H9 (cell line): ENCODE measurements at regions not wholly inside any gene's neighbourhood (a gene's known extent, or its start where the extent isn't known, plus 50 kb on each side); places are given as distances from the start of the nearest gene placed in this dataset.

Experiments
- DNase-seq: peaks from one replicate; pipeline ENCODE4 v3.0.0-alpha.2; 2017
- H2AFZ ChIP-seq: one replicate; pipeline ENCODE4 v1.6.1; 2013; ENCODE audit warnings: mild to moderate bottlenecking, low read length, control low read depth, moderate library complexity
- H2AK5ac ChIP-seq: 2 replicates; pipeline ENCODE4 v1.6.1; 2013; ENCODE audit warnings: low read length, control low read depth, mixed read lengths; ENCODE audit not compliant: insufficient read length
- H2BK120ac ChIP-seq: one replicate; pipeline ENCODE4 v1.6.1; 2013; ENCODE audit warnings: low read depth, mild to moderate bottlenecking, low read length, control low read depth, inconsistent platforms; ENCODE audit not compliant: poor library complexity, severe bottlenecking
- H2BK12ac ChIP-seq: 2 replicates; pipeline ENCODE4 v1.6.1; 2013; ENCODE audit warnings: low read length, control low read depth, mixed read lengths, low read depth; ENCODE audit not compliant: insufficient read length
- H2BK15ac ChIP-seq: 2 replicates; pipeline ENCODE4 v1.6.1; 2013; ENCODE audit warnings: low read depth, low read length, control low read depth
- H2BK20ac ChIP-seq: one replicate; pipeline ENCODE4 v1.6.1; 2013; ENCODE audit warnings: low read depth, mild to moderate bottlenecking, low read length, control low read depth, inconsistent platforms; ENCODE audit not compliant: poor library complexity, severe bottlenecking
- H2BK5ac ChIP-seq: 2 replicates; pipeline ENCODE4 v1.6.1; 2013; ENCODE audit warnings: low read length, control low read depth, mixed read lengths; ENCODE audit not compliant: insufficient read length
- H3K14ac ChIP-seq: 2 replicates; pipeline ENCODE4 v1.6.1; 2013; ENCODE audit warnings: low read length, control low read depth; ENCODE audit not compliant: insufficient read depth
- H3K18ac ChIP-seq: 2 replicates; pipeline ENCODE4 v1.6.1; 2013; ENCODE audit warnings: low read depth, mild to moderate bottlenecking, mixed read lengths, low read length, control low read depth; ENCODE audit not compliant: insufficient read length
- H3K23ac ChIP-seq: 2 replicates; pipeline ENCODE4 v1.6.1; 2013; ENCODE audit warnings: low read length, control low read depth, mixed read lengths, low read depth; ENCODE audit not compliant: insufficient read length
- H3K23me2 ChIP-seq: 2 replicates; pipeline ENCODE4 v1.6.1; 2013; ENCODE audit warnings: low read depth, mild to moderate bottlenecking, mixed read lengths, low read length, control low read depth; ENCODE audit not compliant: insufficient read length, poor library complexity, severe bottlenecking
- H3K27ac ChIP-seq: 2 replicates; pipeline ENCODE4 v1.5.1; 2013; ENCODE audit warnings: low read length, control low read depth, mixed read lengths, low read depth; ENCODE audit not compliant: insufficient read length
- H3K27me3 ChIP-seq: 2 replicates; pipeline ENCODE4 v1.6.1; 2013; ENCODE audit warnings: low read length, control low read depth, inconsistent platforms; ENCODE audit not compliant: insufficient read depth
- H3K4ac ChIP-seq: 2 replicates; pipeline ENCODE4 v1.6.1; 2013; ENCODE audit warnings: low read depth, mild to moderate bottlenecking, control low read depth, inconsistent platforms, low read length, moderate library complexity
- H3K4me1 ChIP-seq: 2 replicates; pipeline ENCODE4 v1.6.1; 2013; ENCODE audit warnings: low read length, control low read depth, inconsistent platforms; ENCODE audit not compliant: insufficient read depth
- H3K4me2 ChIP-seq: 2 replicates; pipeline ENCODE4 v1.6.1; 2013; ENCODE audit warnings: low read length, control low read depth, mixed read lengths; ENCODE audit not compliant: insufficient read length, insufficient read depth
- H3K56ac ChIP-seq: 2 replicates; pipeline ENCODE4 v1.6.1; 2013; ENCODE audit warnings: low read depth, mild to moderate bottlenecking, mixed read lengths, low read length, control low read depth; ENCODE audit not compliant: insufficient read length
- H3K79me1 ChIP-seq: 2 replicates; pipeline ENCODE4 v1.6.1; 2013; ENCODE audit warnings: low read depth, mild to moderate bottlenecking, moderate library complexity, low read length, control low read depth, inconsistent platforms; ENCODE audit not compliant: insufficient read depth, poor library complexity, severe bottlenecking
- H3K79me2 ChIP-seq: 2 replicates; pipeline ENCODE4 v1.6.1; 2013; ENCODE audit warnings: low read length, control low read depth, inconsistent platforms; ENCODE audit not compliant: insufficient read depth
- H3K9ac ChIP-seq: 2 replicates; pipeline ENCODE4 v1.6.1; 2013; ENCODE audit warnings: low read length, control low read depth, mixed read lengths; ENCODE audit not compliant: insufficient read length; ENCODE audit errors: extremely low read depth
- H3K9me3 ChIP-seq: one replicate; pipeline ENCODE4 v1.6.1; 2013; ENCODE audit warnings: low read depth, low read length, inconsistent platforms; ENCODE audit not compliant: control insufficient read depth
- H3T11ph ChIP-seq: one replicate; pipeline ENCODE4 v1.6.1; 2013; ENCODE audit warnings: mild to moderate bottlenecking, low read length, control low read depth, inconsistent platforms
- H4K20me1 ChIP-seq: one replicate; pipeline ENCODE4 v1.6.1; 2013; ENCODE audit not compliant: control insufficient read depth, insufficient read length, insufficient read depth
- H4K5ac ChIP-seq: 2 replicates; pipeline ENCODE4 v1.6.1; 2013; ENCODE audit warnings: low read depth, mild to moderate bottlenecking, mixed read lengths, low read length, control low read depth; ENCODE audit not compliant: insufficient read length
- H4K8ac ChIP-seq: replicated peaks from 2 replicates; pipeline ENCODE4 v1.6.1; 2013; ENCODE audit warnings: low read length, control low read depth, mixed read lengths, low read depth; ENCODE audit not compliant: insufficient read length
- H4K91ac ChIP-seq: 2 replicates; pipeline ENCODE4 v1.6.1; 2013; ENCODE audit warnings: low read depth, mild to moderate bottlenecking, moderate library complexity, mixed read lengths, low read length, control low read depth; ENCODE audit not compliant: insufficient read length
- H3K27ac Mint-ChIP-seq, 3 experiments: 2 replicates in 2 of 3; 3 replicates in 1 of 3; pipeline ENCODE4 v1.8.0; 2020 to 2021; ENCODE audit warnings: mixed read lengths in 3 of 3, mild to moderate bottlenecking in 1 of 3, moderate library complexity in 1 of 3
- H3K27me3 Mint-ChIP-seq: 2 replicates; pipeline ENCODE4 v1.8.0; 2021; ENCODE audit warnings: low read depth, mild to moderate bottlenecking, moderate library complexity, mixed read lengths
- H3K36me3 Mint-ChIP-seq, 3 experiments: 2 replicates in 2 of 3; 3 replicates in 1 of 3; pipeline ENCODE4 v1.8.0; 2020 to 2021; ENCODE audit warnings: low read depth in 3 of 3, mixed read lengths in 3 of 3; ENCODE audit not compliant: insufficient read depth in 1 of 3
- H3K4me1 Mint-ChIP-seq, 2 experiments: 2 replicates each; pipeline ENCODE4 v1.8.0; 2020; ENCODE audit warnings: mixed read lengths in 2 of 2
- H3K4me3 Mint-ChIP-seq, 2 experiments: 2 replicates in 1 of 2; 3 replicates in 1 of 2; pipeline ENCODE4 v1.8.0; 2020 to 2021; ENCODE audit warnings: mild to moderate bottlenecking in 2 of 2, mixed read lengths in 2 of 2, moderate library complexity in 1 of 2
- H3K9me3 Mint-ChIP-seq, 2 experiments: 2 replicates in 1 of 2; 3 replicates in 1 of 2; pipeline ENCODE4 v1.8.0; 2020; ENCODE audit warnings: mild to moderate bottlenecking in 2 of 2, mixed read lengths in 2 of 2, moderate library complexity in 1 of 2
- WGBS: extraction: QIAGEN DNeasy Blood & Tissue Kit; methylation state at CpG from one replicate; pipeline ENCODE4 v1.1.7; 2013; ENCODE audit warnings: missing lambda C conversion rate, low lambda C conversion rate, mixed read lengths; ENCODE audit not compliant: insufficient read length; ENCODE audit errors: extremely low coverage; 5-methylcytosine and 5-hydroxymethylcytosine counted together
- TF ChIP-seq, protein P1 (sequence below): fragments of 200-600 bp; sonication (generic); conservative IDR thresholded peaks from 3 replicates; pipeline ENCODE4 v1.8.0; 2021; ENCODE audit warnings: antibody characterized with exemption, mild to moderate bottlenecking

DNA sequence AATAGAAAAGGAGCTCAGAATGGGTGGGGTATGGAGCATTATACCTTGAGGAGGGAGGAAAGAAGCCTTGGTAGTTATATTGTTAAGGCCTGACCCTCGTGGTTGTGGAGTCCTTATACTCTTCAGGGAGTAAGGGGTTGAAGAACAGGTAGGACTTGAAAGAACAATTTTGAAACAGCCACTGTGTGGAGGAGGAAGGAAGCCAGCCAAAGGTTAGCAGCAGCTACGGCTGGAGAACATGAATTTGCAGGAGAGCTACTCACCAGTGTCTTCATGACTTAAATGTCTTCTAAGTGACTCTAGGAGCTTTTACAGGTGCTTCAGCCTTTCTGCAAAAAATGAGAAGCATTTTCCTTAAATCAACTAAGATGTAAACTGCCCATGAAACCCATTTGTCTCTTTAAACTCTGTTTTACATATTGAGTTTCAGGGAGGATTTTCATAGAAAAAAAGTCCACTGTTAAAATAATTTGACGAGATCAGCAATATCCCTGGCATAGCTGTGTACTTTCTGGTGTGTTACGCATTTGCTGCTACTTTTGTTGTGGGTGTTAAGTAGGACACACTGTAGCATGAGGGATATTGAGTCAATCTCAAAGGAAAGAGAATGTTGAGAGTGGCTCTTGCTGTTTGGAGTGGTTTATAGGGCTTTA is 110.6 kb upstream of the ELL2 start:
- WGBS, result no CpG with 5 or more reads among the region's 4 CpGs

More for the DNA sequence above, 110.6 kb upstream of the ELL2 start:
- TF ChIP-seq, protein P1, sequence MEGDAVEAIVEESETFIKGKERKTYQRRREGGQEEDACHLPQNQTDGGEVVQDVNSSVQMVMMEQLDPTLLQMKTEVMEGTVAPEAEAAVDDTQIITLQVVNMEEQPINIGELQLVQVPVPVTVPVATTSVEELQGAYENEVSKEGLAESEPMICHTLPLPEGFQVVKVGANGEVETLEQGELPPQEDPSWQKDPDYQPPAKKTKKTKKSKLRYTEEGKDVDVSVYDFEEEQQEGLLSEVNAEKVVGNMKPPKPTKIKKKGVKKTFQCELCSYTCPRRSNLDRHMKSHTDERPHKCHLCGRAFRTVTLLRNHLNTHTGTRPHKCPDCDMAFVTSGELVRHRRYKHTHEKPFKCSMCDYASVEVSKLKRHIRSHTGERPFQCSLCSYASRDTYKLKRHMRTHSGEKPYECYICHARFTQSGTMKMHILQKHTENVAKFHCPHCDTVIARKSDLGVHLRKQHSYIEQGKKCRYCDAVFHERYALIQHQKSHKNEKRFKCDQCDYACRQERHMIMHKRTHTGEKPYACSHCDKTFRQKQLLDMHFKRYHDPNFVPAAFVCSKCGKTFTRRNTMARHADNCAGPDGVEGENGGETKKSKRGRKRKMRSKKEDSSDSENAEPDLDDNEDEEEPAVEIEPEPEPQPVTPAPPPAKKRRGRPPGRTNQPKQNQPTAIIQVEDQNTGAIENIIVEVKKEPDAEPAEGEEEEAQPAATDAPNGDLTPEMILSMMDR, result no peak
- Mint-ChIP-seq H3K27ac (no peak overlapping the region), H3K4me3 (no peak overlapping the region), H3K27me3 (no peaks in the 10 kb centered on the region; the same call in 1 of the 2 replicates), H3K36me3 (no peaks in the 10 kb centered on the region), H3K4me1 (peaks cover 0 to 9% of the 10 kb centered on the region in 2 experiments; a peak in 2 of 4 replicates), H3K9me3 (no peaks in the 10 kb centered on the region)
- no peak overlapping the region for H4K8ac ChIP-seq
- no peaks in the 10 kb centered on the region for H3K23me2 ChIP-seq
- no peak overlapping the region for H4K91ac ChIP-seq
- H2BK15ac ChIP-seq, result no peak overlapping the region
- H3K14ac ChIP-seq, result no peak overlapping the region
- H4K5ac ChIP-seq, result no peak overlapping the region
- H2BK120ac ChIP-seq, result no peak overlapping the region
- H3K9me3 ChIP-seq, result no peaks in the 10 kb centered on the region
- no peak overlapping the region for H3K18ac ChIP-seq
- H2BK5ac ChIP-seq, result no peak overlapping the region
- no peaks in the 10 kb centered on the region for H3K27me3 ChIP-seq
- DNase-seq, result no peak
- no peak overlapping the region for H3K4me2 ChIP-seq
- H3K23ac ChIP-seq, result no peak overlapping the region
- H3K4me1 ChIP-seq, result no peaks in the 10 kb centered on the region
- H3T11ph ChIP-seq, result no peak overlapping the region
- no peak overlapping the region for H3K9ac ChIP-seq
- H2AK5ac ChIP-seq, result no peak overlapping the region
- no peak overlapping the region for H3K4ac ChIP-seq
- no peak overlapping the region for H2BK12ac ChIP-seq
- H3K27ac ChIP-seq, result no peak overlapping the region
- H4K20me1 ChIP-seq, result no peaks in the 10 kb centered on the region
- H3K79me1 ChIP-seq, result no peaks in the 10 kb centered on the region
- no peak overlapping the region for H2BK20ac ChIP-seq
- no peak overlapping the region for H3K56ac ChIP-seq
- H3K79me2 ChIP-seq, result no peaks in the 10 kb centered on the region
- no peak overlapping the region for H2AFZ ChIP-seq
